GM18508 (cell line): ENCODE measurements at regions not wholly inside any gene's neighbourhood (a gene's known extent, or its start where the extent isn't known, plus 50 kb on each side); places are given as distances from the start of the nearest gene placed in this dataset.
"Not testable (repeated sequence)": the region's sequence is repeated elsewhere in the genome, so short reads cannot be mapped to it uniquely, and the experiment has no call there.

Experiments
- ATAC-seq: cut with Tn5 transposase; IDR thresholded peaks from one replicate; pipeline ENCODE4 v1.9.1; 2021; ENCODE audit warnings: moderate number of reproducible peaks; ENCODE audit not compliant: insufficient read depth, unreplicated experiment

DNA sequence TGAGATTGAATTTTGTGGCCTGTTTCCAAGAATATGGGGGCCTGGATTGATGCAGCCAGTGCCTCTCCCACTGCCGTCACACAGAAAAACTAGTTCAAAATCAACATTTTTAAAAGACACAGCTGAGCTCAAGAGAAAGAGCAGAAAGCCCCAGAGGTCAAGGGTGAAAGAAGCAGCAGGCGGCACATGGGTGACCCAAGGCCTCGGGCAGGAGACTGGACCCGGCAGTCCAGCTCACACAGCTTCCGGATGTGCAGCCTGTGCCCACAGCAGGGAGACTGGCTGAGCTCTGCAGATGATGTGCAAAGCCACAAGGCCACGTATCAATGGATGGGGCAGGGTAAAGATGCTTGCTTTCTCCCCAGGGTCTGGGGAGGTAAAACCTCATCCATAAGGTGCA, 50.4 kb upstream of the RNF32 start:
- ATAC-seq = no peak

DNA sequence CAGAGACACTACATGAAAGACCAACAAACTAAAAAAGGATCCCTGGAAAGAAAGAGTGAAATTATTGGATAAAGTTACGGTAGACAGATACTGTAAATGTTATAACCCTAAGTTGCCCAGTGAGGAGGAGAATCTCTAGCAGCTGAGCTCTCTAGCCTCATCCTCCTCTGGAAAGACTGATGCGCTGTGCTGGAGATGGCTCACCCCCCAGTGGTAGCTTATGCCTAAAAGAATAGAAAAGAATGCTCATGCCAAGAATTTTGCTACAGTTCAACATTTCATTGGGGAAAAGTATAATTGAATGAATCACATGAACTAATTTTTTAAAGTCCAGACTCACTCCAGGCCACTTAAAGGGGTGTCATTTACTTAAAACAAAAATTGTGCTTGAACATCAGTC, 50.8 kb upstream of the RNF32 start:
- ATAC-seq = no peak

DNA sequence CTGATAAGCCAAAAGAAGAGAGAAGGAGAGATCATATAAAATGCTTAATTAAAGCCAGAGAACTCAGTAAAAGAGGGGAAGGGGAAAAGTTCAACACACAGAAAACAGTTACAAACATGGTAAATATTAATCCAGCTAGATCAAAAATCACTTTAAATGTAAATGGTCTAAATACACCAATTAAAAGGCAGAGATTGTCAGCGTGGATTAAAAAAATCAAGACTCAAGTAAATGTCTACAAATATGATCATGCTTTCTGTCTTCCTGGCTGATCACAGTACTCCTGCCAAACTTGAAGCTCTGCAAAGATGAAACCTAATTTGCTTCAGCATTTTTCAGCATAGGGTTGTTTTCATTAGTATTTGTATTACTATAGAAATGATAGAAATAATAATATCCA, 54.6 kb upstream of the RNF32 start:
- no peak for ATAC-seq

DNA sequence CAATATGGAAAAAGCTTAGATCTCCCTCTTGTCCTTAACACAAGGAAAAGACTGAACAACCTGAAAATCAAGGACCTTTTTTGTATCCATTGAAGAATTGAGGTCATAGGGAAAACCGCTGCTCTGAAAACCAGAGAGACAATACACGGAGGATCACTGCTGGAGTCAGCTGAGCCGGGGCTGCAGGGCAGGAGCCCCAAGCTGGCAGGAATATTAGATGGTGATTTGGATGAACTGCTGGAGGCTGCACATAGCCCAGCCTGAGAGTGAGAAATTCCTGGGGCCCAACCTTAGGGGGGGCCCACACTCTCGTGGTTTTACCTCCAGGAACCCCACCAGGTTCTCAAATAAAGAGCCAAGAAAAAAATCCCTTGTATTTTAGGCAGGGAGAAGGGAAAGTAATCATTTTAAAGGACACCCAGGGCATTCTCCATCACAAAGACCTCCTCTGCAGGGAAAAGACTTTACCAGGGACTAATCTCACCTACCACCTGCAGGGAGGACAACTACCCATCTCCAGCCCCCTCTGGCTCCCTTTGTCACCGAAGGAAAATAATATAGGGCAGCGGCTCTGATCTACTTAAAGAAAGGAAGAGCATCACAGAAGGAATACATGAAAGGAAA, 55.4 kb upstream of the RNF32 start:
- ATAC-seq = no peak

GRCh38 chr7:156582591-156583123, 57.9 kb upstream of the RNF32 start:
- no peak for ATAC-seq

DNA sequence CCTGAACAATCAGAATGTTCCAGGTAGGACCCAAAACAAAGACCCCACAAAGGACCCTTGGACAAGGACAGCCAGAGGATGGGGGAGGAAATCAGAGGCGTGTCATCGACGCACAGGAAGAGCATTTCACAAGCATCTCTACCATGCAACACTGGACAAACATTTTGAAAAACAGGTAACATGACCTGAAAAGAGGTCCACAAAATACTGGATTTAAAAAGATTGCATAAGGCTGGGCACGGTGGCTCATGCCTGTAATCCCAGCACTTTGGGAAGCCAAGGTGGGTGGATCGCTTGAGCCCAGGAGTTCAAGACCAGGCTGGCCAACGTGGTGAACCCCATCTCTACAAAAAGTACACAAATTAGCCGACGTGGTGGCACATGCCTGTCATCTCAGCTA, 60.5 kb upstream of the RNF32 start:
- ATAC-seq = no peak

GRCh38 chr7:156579566-156579965, 61.0 kb upstream of the RNF32 start:
- ATAC-seq = no peak

DNA sequence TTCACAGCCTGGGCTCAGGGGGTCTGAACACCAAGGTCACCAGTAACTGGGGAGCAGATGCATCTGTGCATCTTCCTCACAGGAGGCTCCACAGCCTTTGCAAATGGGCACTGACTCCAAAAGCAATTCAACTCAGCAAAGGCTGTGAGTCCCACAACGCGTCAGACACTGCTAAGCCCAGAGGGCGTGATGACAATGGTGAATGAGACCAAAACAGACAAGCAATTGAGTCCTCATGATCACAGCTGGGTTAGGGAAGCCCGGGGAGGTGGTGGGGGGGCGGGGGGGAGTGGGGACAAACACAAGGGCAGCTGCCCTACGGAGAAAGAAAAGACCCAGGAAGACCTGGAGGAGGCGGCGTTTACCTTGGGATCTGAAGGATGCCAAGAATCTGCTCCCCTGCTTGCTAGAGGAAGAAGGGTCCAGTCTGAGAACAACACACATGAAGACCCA, 61.6 kb upstream of the RNF32 start:
- no peak for ATAC-seq

DNA sequence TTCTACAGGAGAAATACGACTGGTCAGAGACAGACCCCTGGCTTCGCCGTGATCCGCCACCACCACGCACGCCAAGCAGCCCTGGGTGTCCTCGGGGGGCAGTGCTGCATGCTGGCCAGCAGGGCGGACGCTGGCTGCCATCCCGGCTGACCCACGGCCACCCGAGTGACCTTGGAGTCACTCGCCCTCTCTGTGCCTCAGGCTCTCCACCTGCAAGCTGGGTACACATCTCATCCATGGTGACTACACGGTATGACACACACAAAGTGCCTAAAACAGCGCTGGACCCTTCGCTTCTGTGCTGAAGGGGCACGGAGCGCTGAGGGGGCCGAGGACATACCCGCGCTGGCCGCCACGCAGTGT, 62.0 kb upstream of the RNF32 start:
- no peak for ATAC-seq

GRCh38 chr7:156577645-156578577, 62.7 kb upstream of the RNF32 start:
- no peak for ATAC-seq

DNA sequence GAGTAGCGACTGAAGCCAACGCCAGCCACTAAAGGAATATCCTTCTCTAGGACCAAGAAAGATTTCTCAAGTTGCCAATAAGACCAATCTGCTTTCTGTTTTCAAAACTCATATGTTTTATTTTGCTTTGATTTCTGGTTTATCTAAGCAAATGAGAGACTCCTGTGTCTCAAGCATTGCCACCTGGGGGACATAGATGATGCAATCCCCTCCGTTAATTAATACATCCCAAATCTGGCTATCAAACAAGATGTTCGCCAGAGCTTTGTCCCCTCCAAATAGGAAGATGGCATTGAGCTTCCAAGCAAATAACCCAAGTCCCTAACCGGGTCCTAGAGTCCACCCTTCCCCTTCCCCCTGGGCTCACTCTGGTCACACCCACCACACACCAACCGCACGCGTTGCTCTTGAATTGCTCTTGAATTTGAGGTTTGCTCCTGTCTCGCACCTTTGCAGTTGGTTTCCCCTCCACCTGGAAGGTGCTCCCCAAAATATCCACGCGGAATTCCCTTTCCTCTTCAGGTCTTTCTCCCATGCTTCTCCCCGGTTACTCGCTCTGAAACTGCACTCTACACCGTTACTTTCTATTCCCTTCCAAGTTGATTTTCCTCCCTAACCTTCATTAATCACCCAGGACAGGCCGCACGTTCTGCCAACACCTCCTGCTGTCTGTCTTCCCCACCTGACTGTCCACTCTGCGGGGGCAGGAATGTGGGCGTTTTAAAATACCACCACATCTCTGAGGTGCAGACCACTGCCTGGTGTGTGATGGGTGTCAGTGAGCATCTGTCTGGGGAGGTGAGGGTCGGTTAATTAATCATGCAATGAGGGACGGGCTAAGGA, 64.1 kb upstream of the RNF32 start:
- ATAC-seq = no peak

DNA sequence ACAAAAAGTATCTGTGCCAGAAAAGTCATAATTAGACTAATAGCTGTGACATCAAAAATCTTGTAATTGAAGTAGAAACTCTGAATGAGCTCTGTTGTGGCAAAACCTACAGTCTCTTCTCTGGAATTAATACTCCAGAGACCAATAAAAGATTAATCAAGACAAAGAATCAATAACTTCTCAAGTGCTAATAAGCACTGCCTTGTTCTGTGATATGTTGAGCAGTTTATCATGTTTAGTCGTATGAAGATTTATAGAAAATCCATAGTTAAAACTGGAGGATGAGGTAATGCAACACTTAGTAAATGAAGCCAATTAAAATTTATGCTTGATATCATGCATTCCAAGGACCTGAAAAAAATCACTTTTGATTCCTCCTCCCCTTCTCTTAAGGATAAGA, 72.3 kb upstream of the RNF32 start:
- ATAC-seq = no peak

GRCh38 chr7:156566812-156567549, 73.6 kb upstream of the RNF32 start:
- no peak for ATAC-seq

- not testable (repeated sequence) for ATAC-seq
Observed at GRCh38 chr7:156565002-156565401, 75.6 kb upstream of the RNF32 start.

- ATAC-seq = no peak
Observed at GRCh38 chr7:156560696-156561095, 79.9 kb upstream of the RNF32 start.

DNA sequence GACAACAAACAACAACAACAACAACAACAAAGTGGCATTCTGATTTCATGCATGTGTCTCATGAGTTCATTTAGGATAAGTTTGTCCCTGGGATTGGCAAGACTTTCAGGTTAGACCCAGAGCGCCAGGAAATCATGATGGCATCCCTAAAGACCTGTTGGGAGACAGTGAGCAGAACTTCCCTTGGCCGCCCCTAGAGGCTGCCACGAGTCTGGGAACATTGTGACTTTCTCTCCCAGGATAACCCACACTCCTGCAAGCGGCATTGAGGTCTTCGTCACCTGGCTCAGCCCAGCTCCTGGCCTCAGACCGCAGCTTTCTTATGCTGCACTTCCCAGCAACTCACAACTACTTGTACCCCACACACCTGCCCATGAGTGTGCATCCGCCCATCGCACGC, 80.5 kb upstream of the RNF32 start:
- no peak for ATAC-seq

DNA sequence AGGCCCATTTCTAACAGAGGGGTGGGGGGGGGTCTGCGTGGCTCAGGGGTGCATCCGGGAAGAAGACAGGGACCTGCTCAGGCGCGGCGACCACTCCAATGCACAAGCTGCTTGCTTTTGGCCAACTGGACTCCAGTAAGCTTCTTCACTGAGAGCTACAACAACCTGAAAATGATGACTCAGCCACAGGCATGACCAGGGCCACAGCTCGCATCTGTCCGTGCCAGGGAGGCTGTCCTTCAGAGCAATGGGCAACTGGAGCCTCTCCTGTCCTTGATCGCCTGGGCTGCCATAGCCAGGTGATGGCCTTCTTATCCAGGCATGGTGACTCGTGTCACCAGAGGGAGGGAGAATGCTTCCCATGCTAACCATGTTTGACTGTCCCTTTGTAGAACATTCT, 81.6 kb upstream of the RNF32 start:
- ATAC-seq = no peak

DNA sequence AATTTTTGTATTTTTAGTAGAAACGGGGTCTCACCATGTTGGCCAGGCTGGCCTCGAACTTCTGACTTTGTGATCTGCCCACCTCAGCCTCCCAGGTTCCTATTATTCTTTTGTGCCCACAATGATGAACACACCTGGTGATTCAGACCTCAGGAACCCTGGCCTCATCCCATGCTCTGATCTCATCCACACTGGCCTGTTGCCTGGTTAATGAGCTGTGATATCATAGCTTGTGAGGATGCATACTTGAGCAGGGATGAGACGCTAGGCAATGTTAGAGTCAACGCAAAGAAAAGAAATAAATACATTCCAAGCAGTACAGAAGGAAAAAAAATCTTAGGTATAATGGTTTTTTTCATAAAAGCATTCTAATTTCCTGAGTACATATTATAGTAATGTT, 82.4 kb upstream of the RNF32 start:
- no peak for ATAC-seq

DNA sequence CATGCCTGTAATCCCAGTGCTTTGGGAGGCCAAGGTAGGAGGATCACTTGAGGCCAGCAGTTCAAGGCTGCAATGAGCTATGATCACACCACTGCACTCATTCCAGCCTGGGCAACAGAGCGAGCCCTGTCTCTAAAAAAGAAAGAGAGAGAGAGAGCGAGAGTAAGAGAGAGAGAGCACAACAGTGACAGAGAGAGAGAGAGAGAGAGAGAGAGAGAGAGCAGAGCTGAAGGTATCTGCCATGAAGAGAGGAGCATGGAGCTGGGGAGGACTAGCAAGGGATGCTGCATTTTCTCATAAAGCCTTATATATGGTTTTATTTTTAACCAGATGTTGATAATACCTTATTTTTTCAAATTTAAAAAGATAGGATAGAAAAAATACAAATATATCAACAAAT, 84.5 kb upstream of the RNF32 start:
- ATAC-seq = no peak

DNA sequence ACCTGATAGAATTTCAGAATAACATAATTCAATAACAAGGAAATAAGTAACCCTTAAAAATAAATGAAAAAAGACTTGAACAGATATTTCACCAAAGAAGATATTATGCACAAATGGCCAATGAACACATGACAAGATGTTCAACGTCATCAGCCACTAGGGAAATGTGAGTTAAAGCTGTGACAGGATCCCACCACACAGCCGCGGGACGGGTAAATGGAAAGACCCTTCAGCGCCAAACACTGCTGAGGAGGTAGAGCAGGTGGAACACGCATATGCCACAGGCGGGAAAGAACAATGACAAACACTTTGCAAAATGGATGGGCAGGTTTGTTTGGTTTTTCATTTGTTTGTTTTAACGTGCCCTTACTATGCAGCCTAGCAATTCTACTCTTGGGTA, 86.1 kb upstream of the RNF32 start:
- ATAC-seq = no peak
